GM12864 (cell line): ENCODE measurements at regions not wholly inside any gene's neighbourhood (a gene's known extent, or its start where the extent isn't known, plus 50 kb on each side); places are given as distances from the start of the nearest gene placed in this dataset.

ENCODE experiments used
- DNase-seq: peaks from one replicate; pipeline ENCODE4 v3.0.0-alpha.2; 2011; ENCODE audit warnings: low read depth
- H3K4me3 ChIP-seq: 2 replicates; pipeline ENCODE4 v1.5.1; 2011; ENCODE audit warnings: mild to moderate bottlenecking, low read depth, low read length, control low read depth
- TF ChIP-seq, protein P1 (sequence below): IDR thresholded peaks from 2 replicates; pipeline ENCODE4 v1.5.1; 2011; ENCODE audit warnings: low read depth, mild to moderate bottlenecking, moderate library complexity, low read length, control low read depth, inconsistent platforms; ENCODE audit errors: missing control alignments

GRCh38 chr4:108535757-108536156 lies 84.6 kb upstream of the RPL34 start:
- TF ChIP-seq, protein P1, sequence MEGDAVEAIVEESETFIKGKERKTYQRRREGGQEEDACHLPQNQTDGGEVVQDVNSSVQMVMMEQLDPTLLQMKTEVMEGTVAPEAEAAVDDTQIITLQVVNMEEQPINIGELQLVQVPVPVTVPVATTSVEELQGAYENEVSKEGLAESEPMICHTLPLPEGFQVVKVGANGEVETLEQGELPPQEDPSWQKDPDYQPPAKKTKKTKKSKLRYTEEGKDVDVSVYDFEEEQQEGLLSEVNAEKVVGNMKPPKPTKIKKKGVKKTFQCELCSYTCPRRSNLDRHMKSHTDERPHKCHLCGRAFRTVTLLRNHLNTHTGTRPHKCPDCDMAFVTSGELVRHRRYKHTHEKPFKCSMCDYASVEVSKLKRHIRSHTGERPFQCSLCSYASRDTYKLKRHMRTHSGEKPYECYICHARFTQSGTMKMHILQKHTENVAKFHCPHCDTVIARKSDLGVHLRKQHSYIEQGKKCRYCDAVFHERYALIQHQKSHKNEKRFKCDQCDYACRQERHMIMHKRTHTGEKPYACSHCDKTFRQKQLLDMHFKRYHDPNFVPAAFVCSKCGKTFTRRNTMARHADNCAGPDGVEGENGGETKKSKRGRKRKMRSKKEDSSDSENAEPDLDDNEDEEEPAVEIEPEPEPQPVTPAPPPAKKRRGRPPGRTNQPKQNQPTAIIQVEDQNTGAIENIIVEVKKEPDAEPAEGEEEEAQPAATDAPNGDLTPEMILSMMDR: no peak
- no peak overlapping the region for H3K4me3 ChIP-seq
- no peak for DNase-seq

DNA sequence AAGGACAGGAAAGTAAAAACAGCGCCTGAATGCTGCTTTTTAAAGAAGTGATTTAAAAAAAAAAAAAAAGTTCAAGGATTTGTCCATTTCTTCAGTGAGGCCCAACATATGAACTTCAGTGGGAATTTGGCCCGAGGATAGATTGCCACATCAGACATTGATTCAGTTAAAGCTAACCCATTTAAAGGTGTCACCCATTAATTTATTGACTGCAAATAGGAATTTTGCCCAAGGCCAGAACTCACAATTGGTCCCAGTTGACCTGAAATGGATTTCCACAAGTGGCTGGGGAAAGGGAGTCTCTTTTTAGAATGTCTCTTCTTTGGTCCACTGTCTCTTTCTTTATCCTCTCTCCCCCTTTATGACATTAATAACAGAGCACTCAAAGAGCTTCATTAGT lies 86.5 kb upstream of the RPL34 start:
- TF ChIP-seq, protein P1: no peak
- H3K4me3 ChIP-seq: no peak overlapping the region
- DNase-seq: no peak

GRCh38 chr4:108533245-108533844 lies 87.0 kb upstream of the RPL34 start:
- no peak overlapping the region for H3K4me3 ChIP-seq
- no peak for DNase-seq
- TF ChIP-seq, protein P1: no peak

DNA sequence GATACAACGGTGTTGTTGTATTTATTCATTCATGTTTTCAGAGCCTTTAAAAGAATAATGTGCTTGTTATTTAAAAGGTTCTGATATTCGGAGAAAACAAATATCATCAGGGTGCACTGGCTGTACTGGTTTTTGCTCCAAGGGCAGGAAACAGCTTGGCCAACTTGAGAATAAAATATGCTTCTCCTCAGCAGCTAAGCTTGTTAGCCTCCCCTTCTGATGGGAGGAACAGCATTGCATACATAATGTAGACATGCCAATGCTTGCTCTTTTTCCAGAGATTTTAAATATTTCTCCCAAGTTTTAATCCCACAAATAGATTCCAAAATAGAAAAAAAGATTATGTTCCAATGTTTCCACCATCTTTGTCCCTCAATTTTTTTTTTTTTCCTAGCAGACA lies 87.6 kb upstream of the RPL34 start:
- TF ChIP-seq, protein P1: no peak
- no peak for DNase-seq
- H3K4me3 ChIP-seq: no peak overlapping the region

- TF ChIP-seq, protein P1: no peak
- H3K4me3 ChIP-seq: no peak overlapping the region
- DNase-seq: no peak
Measured at GRCh38 chr4:108532187-108532586, 88.2 kb upstream of the RPL34 start.

DNA sequence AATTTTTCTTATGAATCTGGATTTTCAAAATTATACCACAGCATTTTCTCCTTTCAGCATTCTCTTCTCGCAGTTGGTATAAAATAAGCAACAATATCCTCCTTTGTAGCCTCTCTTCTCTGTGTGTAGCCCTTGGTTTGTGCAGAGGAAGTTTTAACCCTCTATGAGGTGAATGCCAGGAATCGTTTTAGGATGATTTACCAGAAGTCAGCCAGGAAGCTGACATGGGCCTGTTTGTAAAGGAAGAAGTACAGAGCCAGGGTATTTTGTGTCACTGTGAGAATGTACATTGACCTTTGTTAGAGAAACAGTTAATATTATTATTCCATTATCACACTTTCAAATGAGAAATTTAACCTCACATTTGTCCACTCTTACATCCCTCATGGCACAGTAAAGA lies 88.9 kb upstream of the RPL34 start:
- no peak for DNase-seq
- no peak overlapping the region for H3K4me3 ChIP-seq
- TF ChIP-seq, protein P1: no peak
